ENCODE measurements at regions not wholly inside any gene's neighbourhood (a gene's known extent, or its start where the extent isn't known, plus 50 kb on each side); places are given as distances from the start of the nearest gene placed in this dataset.

DNA sequence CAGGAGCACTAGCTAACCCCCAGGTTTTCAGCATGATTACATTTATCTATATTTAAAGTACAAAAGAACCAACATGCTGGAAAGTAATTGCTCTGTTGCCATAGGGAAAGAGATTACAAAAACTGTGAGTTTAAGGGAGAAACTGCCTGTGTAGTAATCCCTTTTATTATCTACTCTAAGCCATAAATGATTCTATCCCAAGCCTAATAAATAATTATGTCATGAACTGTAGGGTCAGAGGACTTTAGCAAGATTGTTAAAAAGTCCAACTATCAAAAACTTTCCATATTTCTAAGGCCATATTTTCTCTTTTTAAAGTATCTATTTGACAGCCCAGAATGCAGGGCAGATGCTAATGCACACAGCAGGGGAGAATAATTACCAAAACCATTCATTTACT, 573.8 kb upstream of the MIR17HG start:
- TF ChIP-seq, protein P1, sequence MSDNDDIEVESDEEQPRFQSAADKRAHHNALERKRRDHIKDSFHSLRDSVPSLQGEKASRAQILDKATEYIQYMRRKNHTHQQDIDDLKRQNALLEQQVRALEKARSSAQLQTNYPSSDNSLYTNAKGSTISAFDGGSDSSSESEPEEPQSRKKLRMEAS (IDR thresholded peaks at IDR 0.05) = no peak
- TF ChIP-seq, protein P2, sequence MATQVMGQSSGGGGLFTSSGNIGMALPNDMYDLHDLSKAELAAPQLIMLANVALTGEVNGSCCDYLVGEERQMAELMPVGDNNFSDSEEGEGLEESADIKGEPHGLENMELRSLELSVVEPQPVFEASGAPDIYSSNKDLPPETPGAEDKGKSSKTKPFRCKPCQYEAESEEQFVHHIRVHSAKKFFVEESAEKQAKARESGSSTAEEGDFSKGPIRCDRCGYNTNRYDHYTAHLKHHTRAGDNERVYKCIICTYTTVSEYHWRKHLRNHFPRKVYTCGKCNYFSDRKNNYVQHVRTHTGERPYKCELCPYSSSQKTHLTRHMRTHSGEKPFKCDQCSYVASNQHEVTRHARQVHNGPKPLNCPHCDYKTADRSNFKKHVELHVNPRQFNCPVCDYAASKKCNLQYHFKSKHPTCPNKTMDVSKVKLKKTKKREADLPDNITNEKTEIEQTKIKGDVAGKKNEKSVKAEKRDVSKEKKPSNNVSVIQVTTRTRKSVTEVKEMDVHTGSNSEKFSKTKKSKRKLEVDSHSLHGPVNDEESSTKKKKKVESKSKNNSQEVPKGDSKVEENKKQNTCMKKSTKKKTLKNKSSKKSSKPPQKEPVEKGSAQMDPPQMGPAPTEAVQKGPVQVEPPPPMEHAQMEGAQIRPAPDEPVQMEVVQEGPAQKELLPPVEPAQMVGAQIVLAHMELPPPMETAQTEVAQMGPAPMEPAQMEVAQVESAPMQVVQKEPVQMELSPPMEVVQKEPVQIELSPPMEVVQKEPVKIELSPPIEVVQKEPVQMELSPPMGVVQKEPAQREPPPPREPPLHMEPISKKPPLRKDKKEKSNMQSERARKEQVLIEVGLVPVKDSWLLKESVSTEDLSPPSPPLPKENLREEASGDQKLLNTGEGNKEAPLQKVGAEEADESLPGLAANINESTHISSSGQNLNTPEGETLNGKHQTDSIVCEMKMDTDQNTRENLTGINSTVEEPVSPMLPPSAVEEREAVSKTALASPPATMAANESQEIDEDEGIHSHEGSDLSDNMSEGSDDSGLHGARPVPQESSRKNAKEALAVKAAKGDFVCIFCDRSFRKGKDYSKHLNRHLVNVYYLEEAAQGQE (IDR thresholded peaks at IDR 0.05; ENCODE audit: low read depth) = no peak
- TF ChIP-seq EZH2 (IDR thresholded peaks at IDR 0.05) (no peak), EZH2phosphoT487 (IDR thresholded peaks at IDR 0.05; ENCODE audit: borderline replicate concordance) (no peak), POLR2A (IDR thresholded peaks at IDR 0.05; ENCODE audit: borderline replicate concordance, extremely low read depth, insufficient read depth, insufficient read length) (no peak), POLR2AphosphoS5 (IDR thresholded peaks at IDR 0.05; ENCODE audit: low read depth, low read length) (no peak), YY1 (IDR thresholded peaks at IDR 0.05; ENCODE audit: extremely low read depth, insufficient replicate concordance, low read depth, low read length) (no peak), EGR1 (IDR thresholded peaks at IDR 0.05; ENCODE audit: low read depth) (no peak), ZNF274 (IDR thresholded peaks at IDR 0.05; ENCODE audit: low read depth, low read length) (no peak)
- TF ChIP-seq, protein P3, sequence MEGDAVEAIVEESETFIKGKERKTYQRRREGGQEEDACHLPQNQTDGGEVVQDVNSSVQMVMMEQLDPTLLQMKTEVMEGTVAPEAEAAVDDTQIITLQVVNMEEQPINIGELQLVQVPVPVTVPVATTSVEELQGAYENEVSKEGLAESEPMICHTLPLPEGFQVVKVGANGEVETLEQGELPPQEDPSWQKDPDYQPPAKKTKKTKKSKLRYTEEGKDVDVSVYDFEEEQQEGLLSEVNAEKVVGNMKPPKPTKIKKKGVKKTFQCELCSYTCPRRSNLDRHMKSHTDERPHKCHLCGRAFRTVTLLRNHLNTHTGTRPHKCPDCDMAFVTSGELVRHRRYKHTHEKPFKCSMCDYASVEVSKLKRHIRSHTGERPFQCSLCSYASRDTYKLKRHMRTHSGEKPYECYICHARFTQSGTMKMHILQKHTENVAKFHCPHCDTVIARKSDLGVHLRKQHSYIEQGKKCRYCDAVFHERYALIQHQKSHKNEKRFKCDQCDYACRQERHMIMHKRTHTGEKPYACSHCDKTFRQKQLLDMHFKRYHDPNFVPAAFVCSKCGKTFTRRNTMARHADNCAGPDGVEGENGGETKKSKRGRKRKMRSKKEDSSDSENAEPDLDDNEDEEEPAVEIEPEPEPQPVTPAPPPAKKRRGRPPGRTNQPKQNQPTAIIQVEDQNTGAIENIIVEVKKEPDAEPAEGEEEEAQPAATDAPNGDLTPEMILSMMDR (IDR thresholded peaks at IDR 0.05 in 2 of 3, conservative IDR thresholded peaks at IDR 0.05 in 1 of 3; ENCODE audit: borderline replicate concordance in 1 of 3, insufficient read depth in 1 of 3, low read depth in 2 of 3, low read length in 2 of 3) = no peak
- TF ChIP-seq, protein P4, sequence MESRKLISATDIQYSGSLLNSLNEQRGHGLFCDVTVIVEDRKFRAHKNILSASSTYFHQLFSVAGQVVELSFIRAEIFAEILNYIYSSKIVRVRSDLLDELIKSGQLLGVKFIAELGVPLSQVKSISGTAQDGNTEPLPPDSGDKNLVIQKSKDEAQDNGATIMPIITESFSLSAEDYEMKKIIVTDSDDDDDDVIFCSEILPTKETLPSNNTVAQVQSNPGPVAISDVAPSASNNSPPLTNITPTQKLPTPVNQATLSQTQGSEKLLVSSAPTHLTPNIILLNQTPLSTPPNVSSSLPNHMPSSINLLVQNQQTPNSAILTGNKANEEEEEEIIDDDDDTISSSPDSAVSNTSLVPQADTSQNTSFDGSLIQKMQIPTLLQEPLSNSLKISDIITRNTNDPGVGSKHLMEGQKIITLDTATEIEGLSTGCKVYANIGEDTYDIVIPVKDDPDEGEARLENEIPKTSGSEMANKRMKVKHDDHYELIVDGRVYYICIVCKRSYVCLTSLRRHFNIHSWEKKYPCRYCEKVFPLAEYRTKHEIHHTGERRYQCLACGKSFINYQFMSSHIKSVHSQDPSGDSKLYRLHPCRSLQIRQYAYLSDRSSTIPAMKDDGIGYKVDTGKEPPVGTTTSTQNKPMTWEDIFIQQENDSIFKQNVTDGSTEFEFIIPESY (IDR thresholded peaks at IDR 0.05; ENCODE audit: extremely low read depth, insufficient replicate concordance, low read length) = no peak

Data from HCT116 (cell line).